ENCODE measurements at regions not wholly inside any gene's neighbourhood (a gene's known extent, or its start where the extent isn't known, plus 50 kb on each side); places are given as distances from the start of the nearest gene placed in this dataset.

DNA sequence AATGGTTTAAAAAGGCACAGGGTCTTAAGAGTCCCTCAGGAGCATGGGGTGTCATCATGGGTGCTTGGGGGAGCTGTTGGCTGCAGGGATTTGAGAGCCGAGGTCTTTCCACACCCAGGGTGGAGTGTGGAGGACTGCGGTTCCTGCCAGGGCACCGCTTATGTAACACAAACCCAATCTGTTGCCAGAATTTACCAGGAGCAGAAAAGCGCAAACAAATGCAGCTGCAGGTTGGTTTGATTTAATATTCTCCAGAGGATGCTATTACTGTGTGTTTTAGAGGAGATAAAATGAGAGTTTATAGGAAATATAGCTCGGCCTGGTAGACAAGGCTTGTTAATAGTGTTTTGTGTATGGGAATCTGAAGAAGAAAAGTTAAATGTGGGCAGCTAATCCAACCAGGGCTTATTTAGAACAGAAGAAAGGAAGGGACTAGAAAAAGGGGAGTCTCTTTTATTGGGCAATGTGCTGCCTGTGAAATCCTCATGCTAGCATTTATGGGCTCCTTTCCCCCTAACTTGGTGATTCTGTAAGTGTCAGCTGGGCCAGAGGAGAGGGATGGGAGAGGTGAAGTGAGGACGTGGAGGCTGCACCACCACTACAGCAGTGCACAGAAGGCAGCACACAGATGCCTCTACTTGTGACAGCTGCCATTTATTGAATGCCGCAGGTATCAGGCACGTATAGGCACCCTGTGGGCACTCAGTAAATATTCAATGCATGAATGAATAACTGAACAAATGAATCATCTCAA is 174.7 kb downstream of the KATNIP start:
- DNase-seq: no peak
- no peak for ATAC-seq (ENCODE audit: insufficient read depth, low read depth)
- TF ChIP-seq, protein P1, sequence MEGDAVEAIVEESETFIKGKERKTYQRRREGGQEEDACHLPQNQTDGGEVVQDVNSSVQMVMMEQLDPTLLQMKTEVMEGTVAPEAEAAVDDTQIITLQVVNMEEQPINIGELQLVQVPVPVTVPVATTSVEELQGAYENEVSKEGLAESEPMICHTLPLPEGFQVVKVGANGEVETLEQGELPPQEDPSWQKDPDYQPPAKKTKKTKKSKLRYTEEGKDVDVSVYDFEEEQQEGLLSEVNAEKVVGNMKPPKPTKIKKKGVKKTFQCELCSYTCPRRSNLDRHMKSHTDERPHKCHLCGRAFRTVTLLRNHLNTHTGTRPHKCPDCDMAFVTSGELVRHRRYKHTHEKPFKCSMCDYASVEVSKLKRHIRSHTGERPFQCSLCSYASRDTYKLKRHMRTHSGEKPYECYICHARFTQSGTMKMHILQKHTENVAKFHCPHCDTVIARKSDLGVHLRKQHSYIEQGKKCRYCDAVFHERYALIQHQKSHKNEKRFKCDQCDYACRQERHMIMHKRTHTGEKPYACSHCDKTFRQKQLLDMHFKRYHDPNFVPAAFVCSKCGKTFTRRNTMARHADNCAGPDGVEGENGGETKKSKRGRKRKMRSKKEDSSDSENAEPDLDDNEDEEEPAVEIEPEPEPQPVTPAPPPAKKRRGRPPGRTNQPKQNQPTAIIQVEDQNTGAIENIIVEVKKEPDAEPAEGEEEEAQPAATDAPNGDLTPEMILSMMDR (IDR thresholded peaks at IDR 0.05; ENCODE audit: borderline replicate concordance, extremely low read depth, low read length, poor library complexity, severe bottlenecking): no peak
- no peak for TF ChIP-seq EZH2 (IDR thresholded peaks at IDR 0.05; ENCODE audit: borderline replicate concordance, low read depth, low read length, severe bottlenecking)
- Histone ChIP-seq H4K20me1 (ENCODE audit: insufficient read depth, low read length) (no peaks in the 10 kb centered on the region), H3K79me2 (ENCODE audit: insufficient read depth, low read length) (no peaks in the 10 kb centered on the region), H3K9ac (ENCODE audit: low read depth, low read length) (no peak overlapping the region), H3K27ac (ENCODE audit: low read length) (no peak overlapping the region), H3K4me1 (ENCODE audit: insufficient read depth, low read length) (no peaks in the 10 kb centered on the region), H3K4me2 (ENCODE audit: insufficient read depth, low read length) (no peak overlapping the region), H3K4me3 (ENCODE audit: low read depth in 1 of 2, low read length in 2 of 2) (no peak overlapping the region), H2AFZ (ENCODE audit: low read depth, low read length) (no peak overlapping the region), H3K9me3 (ENCODE audit: insufficient read depth, low read length, severe bottlenecking) (no peaks in the 10 kb centered on the region), H3K36me3 (ENCODE audit: insufficient read depth, low read length) (no peaks in the 10 kb centered on the region), H3K27me3 (ENCODE audit: insufficient read depth, low read length, poor library complexity) (no peaks in the 10 kb centered on the region)

DNA sequence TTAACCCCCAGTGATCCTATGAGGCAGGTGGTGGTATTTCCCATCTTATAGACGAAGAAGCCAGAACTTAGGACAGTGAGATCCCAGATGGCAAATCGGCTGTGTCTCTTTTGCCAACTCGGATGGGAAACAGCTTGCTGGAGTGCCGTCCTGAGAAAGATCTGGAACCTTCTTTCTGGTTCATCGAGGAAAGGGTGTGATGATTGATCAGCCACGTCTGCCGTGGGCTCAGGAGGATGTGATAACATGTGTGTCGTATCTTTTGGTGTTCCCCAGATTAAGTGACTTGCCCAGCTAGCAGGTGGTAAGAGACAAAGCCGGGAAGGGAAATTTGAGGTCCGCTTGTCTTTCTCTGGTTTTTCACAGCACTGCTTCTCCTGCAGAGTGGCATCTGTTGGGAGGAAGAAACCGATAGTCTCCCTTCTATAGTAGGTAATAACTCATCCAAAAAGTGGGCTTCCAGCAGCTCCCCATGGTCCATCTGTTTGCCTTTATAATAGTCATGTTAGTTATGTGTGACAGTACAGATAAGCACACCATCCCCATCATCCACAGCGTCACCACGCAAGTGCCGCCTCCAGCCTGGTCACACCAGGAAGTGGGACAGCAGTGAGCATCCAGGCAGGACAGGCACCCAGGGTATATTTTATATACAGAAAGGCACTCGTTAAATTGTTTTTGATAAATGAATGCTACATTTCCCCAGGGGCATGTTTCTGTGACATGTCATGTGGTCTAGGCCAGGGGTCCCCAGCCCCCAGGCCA is 175.5 kb downstream of the KATNIP start:
- no peak overlapping the region for H3K4me3 ChIP-seq (ENCODE audit: low read depth in 1 of 2, low read length in 2 of 2)
- no peaks in the 10 kb centered on the region for H3K27me3 ChIP-seq (ENCODE audit: insufficient read depth, low read length, poor library complexity)
- TF ChIP-seq, protein P1 (IDR thresholded peaks at IDR 0.05; ENCODE audit: borderline replicate concordance, extremely low read depth, low read length, poor library complexity, severe bottlenecking): no peak
- no peak for TF ChIP-seq EZH2 (IDR thresholded peaks at IDR 0.05; ENCODE audit: borderline replicate concordance, low read depth, low read length, severe bottlenecking)
- no peaks in the 10 kb centered on the region for H3K4me1 ChIP-seq (ENCODE audit: insufficient read depth, low read length)
- no peaks in the 10 kb centered on the region for H3K36me3 ChIP-seq (ENCODE audit: insufficient read depth, low read length)
- no peaks in the 10 kb centered on the region for H3K79me2 ChIP-seq (ENCODE audit: insufficient read depth, low read length)
- H2AFZ ChIP-seq (ENCODE audit: low read depth, low read length): no peak overlapping the region
- no peak overlapping the region for H3K4me2 ChIP-seq (ENCODE audit: insufficient read depth, low read length)
- ATAC-seq (ENCODE audit: insufficient read depth, low read depth): no peak
- no peaks in the 10 kb centered on the region for H4K20me1 ChIP-seq (ENCODE audit: insufficient read depth, low read length)
- H3K9ac ChIP-seq (ENCODE audit: low read depth, low read length): no peak overlapping the region
- DNase-seq: no peak
- H3K27ac ChIP-seq (ENCODE audit: low read length): no peak overlapping the region
- H3K9me3 ChIP-seq (ENCODE audit: insufficient read depth, low read length, severe bottlenecking): no peaks in the 10 kb centered on the region

DNA sequence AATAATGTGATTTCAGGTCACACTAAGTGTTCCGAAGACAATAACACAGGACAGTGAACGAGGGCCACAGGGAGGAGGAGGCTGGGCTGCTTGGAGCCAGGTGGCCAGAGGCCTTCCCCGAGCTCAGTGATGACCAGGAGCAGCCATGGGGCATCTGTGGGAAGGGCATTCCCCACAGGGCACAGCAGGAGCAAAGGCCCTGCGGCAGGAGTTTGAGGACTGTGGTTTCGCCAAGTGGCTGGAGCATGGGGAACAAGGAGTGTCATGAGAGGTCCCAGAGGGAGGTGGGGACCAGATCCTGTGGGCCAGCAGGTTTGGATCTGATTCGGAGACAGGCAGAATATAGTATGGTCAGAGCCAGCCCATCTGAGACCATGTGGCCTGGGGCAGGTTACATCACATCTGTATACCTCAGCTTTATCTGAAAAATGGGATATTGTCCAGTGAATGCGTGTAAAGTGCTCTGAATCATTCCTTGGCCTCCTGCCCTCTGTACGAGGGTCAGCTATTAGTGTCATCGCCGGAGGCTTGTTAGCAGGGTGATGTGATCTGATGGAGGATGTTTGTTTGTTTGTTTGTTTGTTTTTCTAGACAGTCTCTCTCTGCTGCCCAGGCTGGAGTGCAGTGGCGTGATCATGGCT is 176.8 kb downstream of the KATNIP start:
- TF ChIP-seq, protein P1 (IDR thresholded peaks at IDR 0.05; ENCODE audit: borderline replicate concordance, extremely low read depth, low read length, poor library complexity, severe bottlenecking): no peak
- no peak for TF ChIP-seq EZH2 (IDR thresholded peaks at IDR 0.05; ENCODE audit: borderline replicate concordance, low read depth, low read length, severe bottlenecking)
- DNase-seq (no peak), ATAC-seq (ENCODE audit: insufficient read depth, low read depth) (no peak)
- Histone ChIP-seq H3K4me1 (ENCODE audit: insufficient read depth, low read length) (no peaks in the 10 kb centered on the region), H4K20me1 (ENCODE audit: insufficient read depth, low read length) (no peaks in the 10 kb centered on the region), H3K4me3 (ENCODE audit: low read depth in 1 of 2, low read length in 2 of 2) (no peak overlapping the region), H3K9me3 (ENCODE audit: insufficient read depth, low read length, severe bottlenecking) (no peaks in the 10 kb centered on the region), H3K79me2 (ENCODE audit: insufficient read depth, low read length) (no peaks in the 10 kb centered on the region), H3K27ac (ENCODE audit: low read length) (no peak overlapping the region), H3K9ac (ENCODE audit: low read depth, low read length) (no peak overlapping the region), H3K27me3 (ENCODE audit: insufficient read depth, low read length, poor library complexity) (no peaks in the 10 kb centered on the region), H3K36me3 (ENCODE audit: insufficient read depth, low read length) (no peaks in the 10 kb centered on the region), H3K4me2 (ENCODE audit: insufficient read depth, low read length) (no peak overlapping the region), H2AFZ (ENCODE audit: low read depth, low read length) (no peak overlapping the region)
